Body of pancreas (tissue), 4 donors: ENCODE measurements at regions not wholly inside any gene's neighbourhood (a gene's known extent, or its start where the extent isn't known, plus 50 kb on each side); places are given as distances from the start of the nearest gene placed in this dataset.

Source experiments
- CTCF ChIP-seq, 7 experiments: fragments of 450-650 bp in 4 of 7; fragments of 200-600 bp in 3 of 7; sonication (generic) in 3 of 7; IDR thresholded peaks; one replicate each; pipeline ENCODE4 v1.5.1; 2016 to 2019; ENCODE audit warnings: antibody characterized with exemption in 7 of 7
- POLR2A ChIP-seq, 3 donors: fragments of 450-650 bp; IDR thresholded peaks; one replicate each; pipeline ENCODE4 v1.6.1; 2016; ENCODE audit warnings: antibody characterized with exemption in 3 of 3, mild to moderate bottlenecking in 2 of 3

GRCh38 chr6:113597231-113597583 is 259.9 kb upstream of the MARCKS start:
- TF ChIP-seq CTCF (IDR thresholded peaks at IDR 0.05) (no peak), POLR2A (IDR thresholded peaks at IDR 0.05) (no peak)
